Midbrain (tissue), 1 donor: ENCODE measurements at regions not wholly inside any gene's neighbourhood (a gene's known extent, or its start where the extent isn't known, plus 50 kb on each side); places are given as distances from the start of the nearest gene placed in this dataset.

Source experiments
- DNase-seq: peaks from one replicate; lab custom pipeline; 2025; lab: John Stamatoyannopoulos, UW

DNA sequence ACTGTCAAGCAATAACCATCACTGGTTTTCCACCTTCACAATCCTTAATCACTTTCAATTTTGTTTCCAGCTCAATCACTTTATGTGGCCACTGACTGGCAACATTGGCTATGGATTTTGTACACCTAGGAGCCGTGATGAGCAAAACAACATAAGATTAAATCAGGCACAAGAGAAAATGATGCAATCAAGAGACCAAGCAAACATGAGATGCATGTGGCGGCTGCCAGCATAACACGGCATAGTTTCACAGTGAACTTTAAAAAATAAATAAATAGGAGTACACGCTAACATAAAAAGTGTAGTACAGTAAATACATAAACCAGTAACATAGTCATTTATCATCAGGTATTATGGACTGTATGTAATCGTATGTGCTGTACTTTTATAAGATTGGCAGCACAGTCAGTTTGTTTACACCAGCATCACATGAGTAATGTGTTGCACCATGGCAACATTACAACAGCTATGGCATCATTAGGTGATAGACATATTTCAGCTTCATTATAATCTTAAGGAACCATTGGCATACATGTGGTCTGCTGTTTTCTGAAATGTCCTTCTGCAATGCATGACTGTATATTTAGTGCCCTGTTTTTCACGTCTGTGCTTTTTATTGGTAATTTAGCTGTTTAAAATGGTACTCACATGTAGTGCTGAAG, 83.3 kb upstream of the PRDM11 start:
- DNase-seq = no peak

DNA sequence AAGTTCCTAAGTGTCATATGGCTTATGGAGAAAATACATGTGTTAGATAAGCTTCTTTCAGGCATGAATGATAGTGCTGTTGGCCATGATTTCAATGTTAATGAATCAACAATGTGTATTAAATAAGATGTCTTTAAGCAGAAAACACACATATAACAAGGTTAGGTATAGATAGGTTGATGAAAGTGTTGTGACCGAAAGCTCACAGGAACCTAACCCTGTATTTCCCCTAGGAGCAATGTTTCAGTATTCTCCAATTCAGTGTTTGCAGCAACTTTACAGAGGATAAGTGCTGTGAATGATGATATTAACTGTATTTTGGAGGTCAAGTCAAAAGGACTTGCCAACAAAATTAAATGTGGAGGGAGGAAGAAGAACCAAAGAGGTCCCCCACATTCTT, 82.8 kb upstream of the PRDM11 start:
- DNase-seq = no peak

DNA sequence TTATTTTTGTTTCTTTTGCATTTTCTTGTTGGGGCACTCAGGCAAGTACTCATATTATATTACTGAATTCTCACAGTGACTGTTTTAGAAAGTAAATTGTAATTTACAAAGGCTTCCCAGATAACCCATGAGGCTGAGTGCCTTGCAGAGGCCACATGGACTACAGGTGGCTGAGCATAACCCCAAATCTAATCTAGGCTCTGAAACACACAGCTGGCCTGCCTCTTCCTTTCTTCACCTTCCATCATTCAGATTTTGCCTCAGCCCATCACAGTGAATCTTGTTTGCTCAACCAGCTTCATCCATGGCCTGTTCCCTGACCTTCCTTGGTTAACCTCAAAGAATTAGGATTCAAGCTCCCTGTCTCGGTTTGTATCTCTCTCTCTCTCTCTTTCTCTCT, 78.5 kb upstream of the PRDM11 start:
- DNase-seq = no peak

DNA sequence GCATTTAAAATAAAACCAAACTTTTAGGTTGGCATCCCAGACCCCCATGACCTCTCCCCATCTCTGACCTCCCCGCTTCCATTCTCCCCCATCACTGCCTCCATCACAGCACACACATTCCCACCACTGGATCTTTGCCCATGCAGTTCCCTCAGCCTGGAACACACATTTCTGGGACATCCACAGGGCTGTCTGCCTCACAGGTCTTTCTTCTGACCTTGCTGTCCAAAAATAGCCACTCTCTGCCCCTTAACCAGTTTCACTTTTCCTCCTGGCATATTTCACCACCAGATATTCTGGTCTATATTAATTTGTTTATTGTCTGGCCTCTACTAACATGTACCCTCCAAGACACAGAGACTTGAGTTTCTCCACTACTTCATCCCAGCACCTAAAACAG, 75.2 kb upstream of the PRDM11 start:
- no peak for DNase-seq

DNA sequence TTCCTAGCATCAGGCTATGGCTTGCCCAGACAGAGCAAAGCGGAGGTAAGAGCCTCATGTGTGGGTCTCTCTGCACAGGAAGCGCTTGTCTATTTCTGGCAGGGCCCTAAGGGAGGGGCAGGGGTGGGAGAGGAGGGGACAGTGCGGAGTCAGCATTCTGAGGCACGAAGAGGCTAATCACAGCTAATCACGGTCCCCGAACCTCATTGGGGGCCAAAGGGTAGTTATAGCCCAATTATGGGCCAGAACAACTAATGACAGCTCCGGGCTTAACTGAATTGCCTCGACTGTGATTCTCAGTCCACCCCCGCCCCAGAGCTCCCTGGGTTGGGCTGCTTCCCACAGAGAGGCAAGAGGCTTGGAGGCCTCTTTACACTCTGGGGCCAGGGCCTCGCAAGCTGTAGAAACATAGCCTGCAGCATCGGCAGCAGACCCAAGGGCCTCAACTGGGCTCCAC, 72.7 kb upstream of the PRDM11 start:
- no peak for DNase-seq

DNA sequence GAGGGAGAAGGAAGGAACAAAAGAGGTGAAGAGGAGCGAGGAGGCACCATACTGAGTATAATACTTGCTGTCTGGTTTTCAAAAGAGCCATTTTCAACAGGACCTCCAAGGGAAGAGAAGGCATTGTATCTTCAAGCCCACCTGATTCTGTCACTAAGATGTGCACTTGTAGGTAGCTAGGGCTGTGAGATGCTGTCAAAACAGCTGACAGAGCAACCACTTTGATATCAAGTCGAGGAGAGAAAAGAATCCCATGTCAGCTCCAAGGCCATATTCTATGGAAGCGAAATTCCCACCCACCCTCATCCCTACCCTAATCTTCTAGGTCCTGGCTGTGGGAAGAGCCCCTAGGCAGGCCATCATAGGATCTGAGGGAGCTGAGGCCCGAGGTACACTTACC, 70.9 kb upstream of the PRDM11 start:
- DNase-seq = no peak

DNA sequence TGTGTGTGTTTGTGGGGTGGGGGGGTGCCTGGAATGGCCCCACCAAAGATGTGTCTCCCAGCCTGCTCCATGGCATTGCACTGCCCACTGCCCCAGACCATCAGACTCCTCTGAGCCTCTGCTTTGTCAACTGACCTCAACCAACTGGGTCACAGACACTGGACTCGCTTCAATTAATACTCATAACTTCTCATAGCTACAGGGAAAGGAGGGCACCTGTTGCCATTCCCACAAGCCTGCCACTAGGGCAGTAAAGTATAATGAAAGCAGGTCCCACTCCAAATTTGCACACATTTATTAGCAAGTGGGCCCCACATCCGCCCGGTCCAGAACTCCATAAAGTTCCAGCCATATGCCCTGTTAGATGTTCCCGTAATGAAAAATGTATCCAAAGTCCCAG, 70.5 kb upstream of the PRDM11 start:
- DNase-seq = no peak

DNA sequence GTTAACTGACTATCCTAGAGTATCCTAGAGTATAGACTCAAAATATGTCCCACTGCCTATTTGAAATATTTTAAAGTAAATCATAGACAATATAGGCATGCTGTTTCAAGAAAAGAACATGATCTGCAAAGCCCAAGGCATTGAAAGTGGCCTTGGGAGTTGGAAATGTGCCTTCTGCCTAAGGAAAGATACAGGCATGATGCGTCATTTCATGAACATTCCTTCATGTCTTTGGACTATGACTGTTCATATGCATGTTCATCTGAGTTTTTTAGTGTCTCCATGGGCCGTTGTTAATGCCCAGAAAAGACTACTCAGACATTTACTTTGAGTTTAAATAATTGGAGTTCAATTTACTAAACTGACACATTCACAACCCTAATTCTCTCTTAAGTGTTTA, 69.7 kb upstream of the PRDM11 start:
- DNase-seq = no peak

DNA sequence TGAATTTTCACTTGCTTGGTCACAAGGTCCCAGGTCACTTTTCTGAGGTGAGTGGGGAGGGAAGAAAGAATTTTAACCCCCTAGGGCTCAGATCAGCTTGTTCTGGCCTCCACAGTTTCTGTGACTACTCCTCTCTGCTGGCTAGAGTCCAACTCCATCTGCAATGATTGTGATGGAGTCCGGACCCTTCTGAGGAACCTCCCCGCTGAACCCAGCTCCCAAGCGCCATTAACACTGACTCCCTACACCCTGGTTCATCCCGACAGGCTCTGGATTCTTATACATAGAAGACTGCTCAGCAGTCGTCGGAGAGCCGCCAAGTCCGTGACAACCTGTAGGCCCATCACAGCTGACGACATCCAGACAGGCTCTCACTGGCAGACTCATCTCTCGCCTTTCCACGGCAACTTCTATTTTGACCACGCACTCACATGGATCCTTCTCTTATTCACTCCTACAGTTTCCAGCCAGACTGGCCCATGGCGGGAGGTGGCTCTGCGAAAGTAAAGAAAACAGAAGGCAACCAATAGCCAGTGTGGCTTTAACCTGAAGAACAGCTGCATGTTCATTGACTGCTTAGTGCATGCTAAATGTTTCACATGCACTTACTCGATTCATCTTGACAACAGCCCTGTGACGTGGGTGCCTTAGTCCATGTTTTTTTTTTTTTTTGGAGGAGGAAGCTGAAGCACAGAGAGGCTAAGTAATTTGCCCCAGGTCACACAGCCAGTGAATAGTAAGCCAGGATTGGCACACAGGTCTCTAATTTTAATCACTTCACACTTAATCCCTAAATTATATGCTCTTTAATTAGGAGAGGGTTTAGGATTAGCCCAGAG, 68.0 kb upstream of the PRDM11 start:
- no peak for DNase-seq

DNA sequence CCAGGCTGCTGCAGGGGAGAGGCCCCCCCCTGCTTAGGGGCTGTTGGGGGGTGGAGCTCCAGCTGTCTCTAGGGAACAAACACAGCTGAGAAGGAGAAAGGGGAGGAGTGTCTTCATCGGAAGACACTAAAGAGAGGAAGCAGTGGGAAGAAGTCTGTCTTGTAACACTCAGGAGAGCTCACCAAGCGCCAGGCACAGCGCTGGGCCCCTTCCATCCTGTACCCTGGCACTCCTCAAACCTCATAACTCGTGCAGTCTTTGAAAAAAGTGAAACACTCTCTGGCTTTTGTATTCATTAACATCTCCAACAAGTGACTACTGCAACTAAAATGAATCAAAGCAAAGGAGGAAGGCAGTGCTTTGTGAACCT, 67.4 kb upstream of the PRDM11 start:
- no peak for DNase-seq

DNA sequence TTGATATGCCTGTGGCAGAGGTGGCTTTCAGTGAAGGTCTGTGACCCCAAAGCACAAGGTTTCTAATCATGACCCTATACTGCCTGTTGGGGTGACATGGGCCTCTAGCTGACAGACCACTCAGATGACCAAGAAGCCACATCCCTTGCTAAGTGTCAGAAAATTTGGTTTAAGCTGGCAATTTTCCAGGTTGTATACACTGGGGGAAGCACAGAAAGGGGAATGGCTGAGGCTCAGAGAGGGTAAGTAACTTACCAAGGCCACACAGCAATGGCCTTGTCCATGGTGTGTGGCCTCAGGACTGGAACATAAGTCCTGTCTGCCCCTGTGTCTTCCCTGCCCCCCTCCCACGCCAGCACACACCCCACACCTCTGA, 66.9 kb upstream of the PRDM11 start:
- DNase-seq = no peak

DNA sequence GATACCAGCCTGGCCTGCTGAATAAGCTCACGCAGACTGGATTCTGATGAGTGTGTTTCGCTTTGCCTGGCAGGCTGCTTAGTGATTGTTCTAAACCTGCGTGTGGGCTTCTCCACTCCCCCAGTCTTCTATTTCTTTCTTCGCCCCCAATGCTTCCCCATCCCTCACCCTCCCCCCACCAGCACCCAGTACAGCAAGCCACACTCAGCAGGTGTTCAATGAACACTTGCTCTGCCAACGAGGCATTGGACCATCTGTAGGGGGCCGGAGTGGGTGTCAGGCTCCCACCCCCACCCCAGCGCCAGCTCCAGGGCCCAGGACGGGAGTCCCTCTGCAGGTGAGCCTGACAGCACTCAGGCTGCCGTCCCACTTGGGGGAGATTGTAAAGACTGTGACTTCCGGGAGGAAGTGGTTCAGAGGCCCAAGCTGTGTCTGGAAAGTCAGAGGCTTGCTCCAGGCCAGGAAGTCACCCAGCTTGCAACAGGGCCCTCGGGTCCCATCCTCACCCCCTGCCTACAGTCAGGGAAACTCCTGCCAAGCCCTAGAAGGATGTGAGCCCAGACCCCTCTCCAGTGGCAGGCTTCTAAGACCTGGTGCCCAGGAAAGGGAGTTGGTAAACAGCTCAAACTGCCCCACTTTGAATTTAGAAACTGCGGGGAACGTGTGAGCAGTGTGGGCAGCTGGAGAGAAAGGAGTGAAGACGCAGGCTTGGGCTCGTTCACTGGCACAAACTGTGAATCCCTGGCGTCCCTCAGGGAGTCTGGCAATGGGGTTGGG, 66.3 kb upstream of the PRDM11 start:
- peak; percentile 16 for DNase-seq

DNA sequence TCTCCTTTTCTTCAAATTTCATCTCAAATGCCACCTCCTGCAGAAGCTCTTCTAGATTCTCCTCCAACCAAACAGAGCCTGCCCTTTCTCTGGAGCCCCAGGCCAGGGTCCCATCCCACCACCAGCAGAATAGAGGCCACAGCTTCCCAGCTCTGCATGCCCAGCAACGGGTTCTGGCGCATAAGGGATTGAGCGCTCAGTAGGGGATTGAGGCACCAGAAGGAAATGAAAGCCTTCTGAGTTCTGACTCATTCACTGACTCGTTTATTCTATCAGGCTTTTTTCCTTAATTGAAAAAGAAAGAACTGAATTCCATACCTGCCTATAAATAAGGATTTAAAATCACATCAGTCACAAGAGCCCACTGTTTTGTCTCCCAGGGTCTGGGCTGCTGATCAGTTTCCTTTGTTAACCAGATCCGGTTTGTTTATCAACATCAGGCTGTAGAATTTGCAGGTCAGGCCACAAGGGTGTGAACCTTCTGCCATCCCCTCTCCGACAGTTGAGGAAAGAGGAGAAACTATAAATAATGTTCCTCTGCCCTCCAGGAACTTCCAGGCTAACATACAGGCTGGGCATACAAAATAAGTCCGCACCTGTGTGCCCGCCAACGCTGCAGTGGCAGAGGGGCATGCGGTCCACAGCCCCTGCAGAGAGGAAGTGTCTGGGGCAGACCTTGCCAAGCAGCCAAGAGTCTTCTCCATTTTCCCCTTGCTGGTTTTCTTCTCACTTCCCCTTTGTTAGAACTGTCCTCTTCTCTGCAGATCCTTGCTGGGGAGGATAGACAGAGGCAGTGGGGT, 63.5 kb upstream of the PRDM11 start:
- DNase-seq = no peak

DNA sequence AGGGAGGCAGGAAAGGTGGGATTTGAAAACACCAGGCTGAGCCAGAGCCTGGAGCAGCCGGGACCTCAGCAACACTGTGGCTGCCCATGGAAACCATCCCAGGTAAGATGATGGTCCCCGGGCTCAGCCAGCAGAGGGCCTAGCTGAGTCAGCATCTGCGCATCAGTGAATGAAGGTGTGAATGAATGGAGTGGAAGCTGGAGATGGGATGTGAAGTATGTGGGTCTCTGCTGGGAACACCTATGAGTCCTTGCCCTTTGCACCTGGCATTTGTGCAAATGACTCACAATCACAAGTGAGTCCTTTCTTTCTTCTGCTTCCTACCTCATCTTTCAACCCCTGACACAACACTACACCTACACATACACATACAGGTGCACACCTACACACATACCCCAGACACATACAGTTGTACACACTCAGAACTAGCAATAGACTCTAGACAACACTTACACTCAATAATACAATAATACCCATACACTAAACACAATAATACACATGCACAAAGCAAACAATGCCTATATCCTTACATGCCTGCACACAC, 62.8 kb upstream of the PRDM11 start:
- DNase-seq = no peak

DNA sequence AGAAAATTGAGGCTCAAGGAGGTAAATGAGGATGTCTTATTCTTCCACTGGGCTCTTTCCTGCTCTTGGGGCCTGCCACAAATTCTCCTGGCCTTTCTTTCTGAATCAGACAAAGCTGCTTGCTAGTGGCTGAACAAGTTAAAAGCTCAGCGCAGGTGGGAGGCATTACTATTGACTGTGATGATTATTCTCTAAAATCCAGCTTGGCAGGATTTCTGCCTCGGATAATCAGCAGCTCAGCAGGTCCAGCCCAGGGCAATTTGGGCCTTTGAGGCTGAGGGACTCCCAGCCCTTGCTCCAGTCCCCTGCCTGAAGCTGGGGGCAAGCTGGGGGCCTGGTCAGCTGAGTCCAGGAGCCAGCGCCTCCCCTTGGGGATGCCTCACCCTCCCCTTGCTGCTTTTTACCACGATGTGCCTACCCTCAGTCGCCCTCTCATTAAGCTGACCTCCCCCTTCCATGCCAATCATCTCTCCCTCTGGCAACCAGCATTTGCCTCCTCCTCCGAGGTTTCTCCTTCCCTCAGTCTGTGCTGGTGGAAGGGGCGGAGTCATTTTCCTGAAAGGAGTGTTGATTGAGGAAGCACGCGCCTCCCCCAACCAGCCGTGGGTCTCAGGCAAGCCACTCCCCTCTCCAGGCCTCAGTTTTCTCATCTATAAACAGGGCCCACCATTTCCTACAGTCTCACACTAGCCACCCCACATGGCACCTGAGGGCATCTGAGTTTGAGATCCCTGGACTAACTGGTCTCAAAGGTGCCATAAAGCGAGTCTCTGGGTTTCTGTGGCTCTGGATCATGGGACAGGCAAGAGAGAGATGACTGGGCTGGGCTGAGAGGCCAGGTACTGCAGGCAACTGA, 60.6 kb upstream of the PRDM11 start:
- DNase-seq = no peak

DNA sequence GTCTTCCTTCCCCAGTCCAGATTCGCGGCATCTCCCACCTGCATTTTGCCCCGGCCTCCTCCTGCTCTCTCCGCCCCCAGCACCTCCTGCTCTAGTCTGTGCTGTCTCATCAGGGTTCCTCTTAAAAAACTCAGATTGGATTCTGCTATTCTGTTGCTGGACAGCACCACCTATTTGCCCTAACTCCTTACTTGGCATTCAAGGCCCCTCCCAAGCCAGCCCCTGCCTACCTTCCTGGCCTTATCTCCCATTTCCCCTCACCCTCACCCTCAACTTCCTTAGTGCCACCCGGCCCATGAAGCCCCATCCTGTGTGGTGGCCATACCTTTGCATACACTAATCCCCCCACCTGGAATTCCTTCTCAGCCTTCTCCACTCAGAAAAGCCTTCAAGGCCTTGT, 59.9 kb upstream of the PRDM11 start:
- no peak for DNase-seq

DNA sequence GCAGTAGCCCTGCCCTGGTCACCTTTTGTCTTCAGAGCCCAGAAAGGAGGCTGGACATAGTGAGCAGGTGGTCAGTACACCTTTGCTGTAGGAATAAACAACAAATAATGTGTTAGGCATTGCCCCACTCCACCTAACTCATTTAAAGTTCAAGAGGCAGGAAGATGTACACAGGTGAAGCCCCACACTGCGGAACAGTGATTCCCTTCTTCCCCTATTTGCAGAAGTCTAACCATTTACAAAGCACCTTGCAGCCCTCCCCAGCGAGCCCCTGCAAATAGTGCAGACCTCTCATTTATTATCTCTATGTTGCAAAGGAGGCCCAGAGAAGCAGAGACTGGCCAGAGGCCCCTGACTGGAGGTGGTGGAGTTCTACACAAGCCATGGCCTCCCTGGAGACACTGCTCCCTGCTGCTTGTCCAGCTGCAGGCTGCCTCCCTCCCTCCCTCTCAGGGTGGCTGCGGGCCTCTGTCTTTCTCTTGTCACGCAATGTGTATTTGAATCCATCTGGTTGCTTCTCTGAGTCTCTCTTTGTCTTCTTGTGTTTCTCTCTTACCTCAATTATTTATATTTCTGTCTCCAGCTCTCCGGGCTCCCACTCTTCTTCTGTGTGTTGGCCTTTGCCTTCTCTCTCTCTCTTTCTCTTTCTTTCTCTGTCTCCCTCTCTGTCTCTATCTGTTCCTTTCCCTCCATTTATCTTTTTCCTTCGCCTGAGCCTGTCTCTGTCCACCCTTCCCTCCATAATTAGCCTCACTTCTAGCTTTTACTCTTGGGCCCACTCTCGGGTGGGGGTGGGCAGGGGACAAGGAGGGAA, 59.1 kb upstream of the PRDM11 start:
- DNase-seq = no peak

DNA sequence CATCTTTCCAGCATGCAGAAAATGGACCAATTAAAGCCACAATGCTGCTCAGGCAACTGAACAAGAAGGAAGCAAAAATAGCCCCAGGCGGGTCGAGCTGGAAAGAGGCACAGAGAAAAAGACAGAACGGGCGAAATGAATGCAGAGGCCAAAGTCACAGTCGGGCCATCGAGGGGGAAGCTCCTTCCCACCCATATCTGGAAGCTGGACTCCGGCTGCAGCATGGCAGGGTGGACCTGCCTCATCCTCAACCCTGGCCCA, 58.6 kb upstream of the PRDM11 start:
- DNase-seq = no peak

DNA sequence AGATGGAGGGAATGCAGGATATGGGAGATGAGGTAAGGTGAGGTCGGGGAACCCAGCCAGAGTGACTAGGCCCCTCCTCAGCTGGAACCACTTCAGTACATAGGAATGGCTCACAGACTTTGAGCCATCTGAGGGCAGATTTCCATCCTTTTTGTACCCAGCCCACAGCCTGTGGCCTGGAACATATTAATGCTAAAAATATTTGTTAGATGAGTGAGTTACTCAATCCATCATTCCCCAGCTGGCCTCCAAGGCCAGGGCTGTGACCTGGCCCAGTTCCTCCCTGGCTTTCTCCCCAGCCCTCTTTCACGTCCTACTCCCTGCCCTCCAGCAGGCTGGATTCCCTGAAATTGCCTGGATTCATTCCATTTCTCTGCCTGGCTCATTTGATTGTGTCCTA, 57.2 kb upstream of the PRDM11 start:
- DNase-seq = peak; percentile 30
